MM.1S (cell line): ENCODE measurements at regions not wholly inside any gene's neighbourhood (a gene's known extent, or its start where the extent isn't known, plus 50 kb on each side); places are given as distances from the start of the nearest gene placed in this dataset.

Experiments
- CTCF ChIP-seq: fragments of 300-600 bp; sonication (generic); IDR thresholded peaks from 2 replicates; pipeline ENCODE4 v1.5.1; 2016; ENCODE audit warnings: antibody characterized with exemption, low read length, mixed read lengths
- EZH2 ChIP-seq: fragments of 300-600 bp; sonication (generic); optimal IDR thresholded peaks from 2 replicates; pipeline ENCODE3; 2017; ENCODE audit warnings: low read depth, mild to moderate bottlenecking, antibody characterized with exemption, low read length, mixed read lengths
- EZH2phosphoT487 ChIP-seq: fragments of 300-600 bp; sonication (generic); IDR thresholded peaks from 2 replicates; pipeline ENCODE4 v1.6.1; 2018; ENCODE audit warnings: antibody characterized with exemption, low read length

- TF ChIP-seq CTCF, result no peak
- TF ChIP-seq EZH2phosphoT487, result no peak
- TF ChIP-seq EZH2, result no peak
These were observed 71.3 kb downstream of the TMEM18 start for GRCh38 chr2:605674-606608.
